B cell (primary cell): ENCODE measurements at regions not wholly inside any gene's neighbourhood (a gene's known extent, or its start where the extent isn't known, plus 50 kb on each side); places are given as distances from the start of the nearest gene placed in this dataset.

Source experiments
- ATAC-seq: fragments of 200-7000 bp; cut with Tn5 transposase; one replicate; pipeline ENCODE4 v1.10.0; 2021; ENCODE audit warnings: low read depth, mild to moderate bottlenecking, moderate number of reproducible peaks, moderate library complexity
- CTCF ChIA-PET: fragments of 350-600 bp; sonication (Branson Sonifier 250); formaldehyde crosslinking; loops from one replicate; lab custom pipeline; 2021; ENCODE audit warnings: antibody characterized with exemption, inconsistent platforms; lab: Charles Lee
- POLR2A ChIA-PET: fragments of 350-600 bp; sonication (Branson Sonifier 250); formaldehyde crosslinking; loops from one replicate; lab custom pipeline; 2021; ENCODE audit warnings: antibody characterized with exemption; lab: Charles Lee
- DNase-seq: peaks from one replicate; pipeline ENCODE4 v3.0.0; 2013
- H2AFZ ChIP-seq: 2 replicates; pipeline ENCODE4 v1.6.1; 2012; ENCODE audit warnings: mild to moderate bottlenecking, low read depth, low read length; ENCODE audit not compliant: insufficient read depth, poor library complexity, severe bottlenecking
- H3K27ac ChIP-seq, 2 donors: 1 replicate in 1 of 2; 2 replicates in 1 of 2; pipeline ENCODE4 v1.5.1; 2012 to 2013; ENCODE audit warnings: low read length in 2 of 2, mild to moderate bottlenecking in 2 of 2, moderate library complexity in 1 of 2
- H3K27me3 ChIP-seq, 4 experiments: fragments of 200-600 bp in 1 of 4; sonication (generic) in 1 of 4; replicated peaks in 1 of 4; 1 replicate in 2 of 4; 2 replicates in 2 of 4; pipeline versions ENCODE4 v1.6.1 to v1.7.0; 2013 to 2016; ENCODE audit warnings: low read length in 3 of 4, mild to moderate bottlenecking in 2 of 4, mixed read lengths in 1 of 4, moderate library complexity in 1 of 4; ENCODE audit not compliant: insufficient read depth in 4 of 4, control insufficient read depth in 3 of 4; ENCODE audit errors: control extremely low read depth in 1 of 4
- H3K36me3 ChIP-seq, 2 experiments: replicated peaks in 1 of 2; 1 replicate in 1 of 2; 2 replicates in 1 of 2; pipeline versions ENCODE4 v1.6.1 to v1.7.1; 2013; ENCODE audit warnings: low read length in 1 of 2; ENCODE audit not compliant: insufficient read depth in 2 of 2, control insufficient read depth in 1 of 2; ENCODE audit errors: control extremely low read depth in 1 of 2, extremely low read depth in 1 of 2
- H3K4me1 ChIP-seq, 2 donors: fragments of 200-600 bp in 1 of 2; sonication (generic) in 1 of 2; 1 replicate in 1 of 2; 2 replicates in 1 of 2; pipeline versions ENCODE4 v1.5.1 to v1.6.1; 2013 to 2017; ENCODE audit warnings: low read length in 2 of 2; ENCODE audit not compliant: control insufficient read depth in 2 of 2, insufficient read depth in 2 of 2
- H3K4me2 ChIP-seq: replicated peaks from 2 replicates; pipeline ENCODE3; 2012; ENCODE audit warnings: mild to moderate bottlenecking, low read depth, low read length; ENCODE audit not compliant: poor library complexity, severe bottlenecking
- H3K4me3 ChIP-seq, 5 experiments: fragments of 200-600 bp in 1 of 5; sonication (generic) in 1 of 5; 1 replicate in 3 of 5; 2 replicates in 2 of 5; pipeline versions ENCODE4 v1.5.1 to v1.7.0; 2011 to 2016; ENCODE audit warnings: low read length in 4 of 5, mild to moderate bottlenecking in 4 of 5, low read depth in 2 of 5, control low read depth in 1 of 5, moderate library complexity in 1 of 5; ENCODE audit not compliant: insufficient read depth in 1 of 5; ENCODE audit errors: control extremely low read depth in 1 of 5, extremely low read depth in 1 of 5
- H3K79me2 ChIP-seq: fragments of 200-600 bp; sonication (generic); one replicate; pipeline ENCODE4 v1.6.0; 2016; ENCODE audit warnings: low read length; ENCODE audit not compliant: control insufficient read depth, insufficient read depth
- H3K9ac ChIP-seq: fragments of 200-600 bp; sonication (generic); 2 replicates; pipeline ENCODE4 v1.6.1; 2017; ENCODE audit warnings: mild to moderate bottlenecking, low read length, moderate library complexity
- H3K9me3 ChIP-seq, 3 donors: one replicate each; pipeline versions ENCODE4 v1.6.1 to v1.7.1; 2013; ENCODE audit warnings: low read length in 2 of 3; ENCODE audit not compliant: control insufficient read depth in 2 of 3, insufficient read depth in 1 of 3; ENCODE audit errors: control extremely low read depth in 1 of 3
- H4K20me1 ChIP-seq: 2 replicates; pipeline ENCODE4 v1.6.0; 2012; ENCODE audit warnings: mild to moderate bottlenecking, low read length; ENCODE audit not compliant: insufficient read depth, control insufficient read depth, poor library complexity, severe bottlenecking
- H3K27ac Mint-ChIP-seq: one replicate; pipeline ENCODE4 v1.8.0; 2021; ENCODE audit warnings: mixed read lengths
- H3K27me3 Mint-ChIP-seq: one replicate; pipeline ENCODE4 v1.8.0; 2021; ENCODE audit warnings: mixed read lengths
- H3K4me1 Mint-ChIP-seq: one replicate; pipeline ENCODE4 v1.8.0; 2021; ENCODE audit warnings: mixed read lengths
- H3K4me3 Mint-ChIP-seq: one replicate; pipeline ENCODE4 v1.8.0; 2021; ENCODE audit warnings: mixed read lengths
- H3K9me3 Mint-ChIP-seq: one replicate; pipeline ENCODE4 v1.8.0; 2022; ENCODE audit warnings: mixed read lengths; ENCODE audit not compliant: insufficient read depth
- EZH2 ChIP-seq: IDR thresholded peaks from 2 replicates; pipeline ENCODE4 v1.6.1; 2012; ENCODE audit warnings: borderline replicate concordance, low read depth, mild to moderate bottlenecking, moderate library complexity, low read length; ENCODE audit not compliant: insufficient read depth, poor library complexity, severe bottlenecking
- WGBS: methylation state at CpG from one replicate; pipeline ENCODE4 v1.1.5; 2013; ENCODE audit warnings: missing lambda C conversion rate; ENCODE audit not compliant: insufficient coverage; 5-methylcytosine and 5-hydroxymethylcytosine counted together
- intact Hi-C: fragments of 100-400 bp; cut with micrococcal nuclease; formaldehyde crosslinking; loops from one replicate; pipeline ENCODE4 v1.10.0; 2022
- TF ChIP-seq, protein P1 (sequence below): fragments of 200-600 bp; IDR thresholded peaks from one replicate; pipeline ENCODE4 v1.8.0; 2022; ENCODE audit warnings: antibody characterized with exemption, mild to moderate bottlenecking

- CTCF ChIA-PET, result no interaction called here
- no peaks in the 10 kb centered on the region for H4K20me1 ChIP-seq
- no peak overlapping the region for H3K27ac Mint-ChIP-seq
- no peaks in the 10 kb centered on the region for H3K36me3 ChIP-seq
- H3K27me3 ChIP-seq, result no peaks in the 10 kb centered on the region
- no peaks in the 10 kb centered on the region for H3K4me1 ChIP-seq
- WGBS, result 73% methylated on average over 1 of the region's 3 CpGs
- no peak overlapping the region for H3K27ac ChIP-seq
- no peak overlapping the region for H3K4me2 ChIP-seq
- H3K4me3 ChIP-seq, result no peak overlapping the region
- H3K4me3 Mint-ChIP-seq, result no peak overlapping the region
- TF ChIP-seq EZH2, result no peak
- TF ChIP-seq, protein P1, sequence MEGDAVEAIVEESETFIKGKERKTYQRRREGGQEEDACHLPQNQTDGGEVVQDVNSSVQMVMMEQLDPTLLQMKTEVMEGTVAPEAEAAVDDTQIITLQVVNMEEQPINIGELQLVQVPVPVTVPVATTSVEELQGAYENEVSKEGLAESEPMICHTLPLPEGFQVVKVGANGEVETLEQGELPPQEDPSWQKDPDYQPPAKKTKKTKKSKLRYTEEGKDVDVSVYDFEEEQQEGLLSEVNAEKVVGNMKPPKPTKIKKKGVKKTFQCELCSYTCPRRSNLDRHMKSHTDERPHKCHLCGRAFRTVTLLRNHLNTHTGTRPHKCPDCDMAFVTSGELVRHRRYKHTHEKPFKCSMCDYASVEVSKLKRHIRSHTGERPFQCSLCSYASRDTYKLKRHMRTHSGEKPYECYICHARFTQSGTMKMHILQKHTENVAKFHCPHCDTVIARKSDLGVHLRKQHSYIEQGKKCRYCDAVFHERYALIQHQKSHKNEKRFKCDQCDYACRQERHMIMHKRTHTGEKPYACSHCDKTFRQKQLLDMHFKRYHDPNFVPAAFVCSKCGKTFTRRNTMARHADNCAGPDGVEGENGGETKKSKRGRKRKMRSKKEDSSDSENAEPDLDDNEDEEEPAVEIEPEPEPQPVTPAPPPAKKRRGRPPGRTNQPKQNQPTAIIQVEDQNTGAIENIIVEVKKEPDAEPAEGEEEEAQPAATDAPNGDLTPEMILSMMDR, result no peak
- DNase-seq, result no peak
- POLR2A ChIA-PET, result no interaction called here
- H3K27me3 Mint-ChIP-seq, result no peaks in the 10 kb centered on the region
- H3K4me1 Mint-ChIP-seq, result no peaks in the 10 kb centered on the region
- no peak overlapping the region for H2AFZ ChIP-seq
- no peak for ATAC-seq
- H3K79me2 ChIP-seq, result no peaks in the 10 kb centered on the region
- H3K9ac ChIP-seq, result no peak overlapping the region
- peaks cover 0 to 1% (median 0%) of the 10 kb centered on the region in 3 donors for H3K9me3 ChIP-seq
- peaks cover 10% of the 10 kb centered on the region for H3K9me3 Mint-ChIP-seq
- intact Hi-C loops, result no loop called here
Measured at GRCh38 chr13:89027694-89028306, 1356.6 kb downstream of the SLITRK5 start.

GRCh38 chr13:89029062-89029461 lies 1357.9 kb downstream of the SLITRK5 start:
- no peak overlapping the region for H3K27ac ChIP-seq
- no peak for TF ChIP-seq EZH2
- TF ChIP-seq, protein P1, result no peak
- no peaks in the 10 kb centered on the region for H3K36me3 ChIP-seq
- no peaks in the 10 kb centered on the region for H3K79me2 ChIP-seq
- no peaks in the 10 kb centered on the region for H4K20me1 ChIP-seq
- H3K4me1 ChIP-seq, result no peaks in the 10 kb centered on the region
- ATAC-seq (no peak), DNase-seq (no peak)
- Mint-ChIP-seq H3K9me3 (peaks cover 10% of the 10 kb centered on the region), H3K4me3 (no peak overlapping the region), H3K27me3 (no peaks in the 10 kb centered on the region), H3K4me1 (no peaks in the 10 kb centered on the region), H3K27ac (no peak overlapping the region)
- H3K9me3 ChIP-seq, result peaks cover 1 to 5% (median 2%) of the 10 kb centered on the region in 3 donors
- no CpG with 5 or more reads among the region's 2 CpGs for WGBS
- no peak overlapping the region for H3K9ac ChIP-seq
- no peak overlapping the region for H3K4me3 ChIP-seq
- no peaks in the 10 kb centered on the region for H3K27me3 ChIP-seq
- H3K4me2 ChIP-seq, result no peak overlapping the region
- POLR2A ChIA-PET, result no interaction called here
- H2AFZ ChIP-seq, result no peak overlapping the region
- CTCF ChIA-PET, result no interaction called here
- intact Hi-C loops, result no loop called here
